DND-41 (cell line): ENCODE measurements at regions not wholly inside any gene's neighbourhood (a gene's known extent, or its start where the extent isn't known, plus 50 kb on each side); places are given as distances from the start of the nearest gene placed in this dataset.

Source experiments
- ATAC-seq: fragments of 200-7000 bp; cut with Tn5 transposase; 3 replicates; pipeline ENCODE4 v1.9.1; 2021; ENCODE audit warnings: low read depth; ENCODE audit not compliant: insufficient read depth
- DNase-seq: peaks from one replicate; pipeline ENCODE4 v3.0.0-alpha.2; 2020
- H2AFZ ChIP-seq: 2 replicates; pipeline ENCODE4 v1.6.0; 2012; ENCODE audit warnings: low read depth, low read length
- H3K27ac ChIP-seq: 2 replicates; pipeline ENCODE4 v1.5.1; 2012; ENCODE audit warnings: low read length, inconsistent platforms
- H3K27me3 ChIP-seq: fragments of 200-600 bp; sonication (generic); 2 replicates; pipeline ENCODE4 v1.6.0; 2012; ENCODE audit warnings: low read length, mild to moderate bottlenecking, inconsistent platforms; ENCODE audit not compliant: insufficient read depth, poor library complexity
- H3K36me3 ChIP-seq: 2 replicates; pipeline ENCODE4 v1.5.1; 2012; ENCODE audit warnings: low read length, inconsistent platforms; ENCODE audit not compliant: insufficient read depth
- H3K4me1 ChIP-seq: 2 replicates; pipeline ENCODE4 v1.5.1; 2012; ENCODE audit warnings: mild to moderate bottlenecking, low read length; ENCODE audit not compliant: insufficient read depth
- H3K4me2 ChIP-seq: 2 replicates; pipeline ENCODE4 v1.6.0; 2012; ENCODE audit warnings: mild to moderate bottlenecking, moderate library complexity, low read length, inconsistent platforms; ENCODE audit not compliant: insufficient read depth
- H3K4me3 ChIP-seq, 2 experiments: fragments of 200-600 bp in 1 of 2; shearing (Covaris generic) in 1 of 2; 2 replicates each; pipeline ENCODE4 v1.5.1; 2012 to 2016; ENCODE audit warnings: inconsistent platforms in 2 of 2, low read length in 2 of 2, mild to moderate bottlenecking in 2 of 2, low read depth in 1 of 2, moderate library complexity in 1 of 2
- H3K79me2 ChIP-seq: 2 replicates; pipeline ENCODE4 v1.6.0; 2012; ENCODE audit warnings: low read length, inconsistent platforms; ENCODE audit not compliant: insufficient read depth
- H3K9ac ChIP-seq: 2 replicates; pipeline ENCODE4 v1.6.0; 2012; ENCODE audit warnings: low read depth, mild to moderate bottlenecking, inconsistent platforms, low read length, moderate library complexity
- H3K9me3 ChIP-seq: 2 replicates; pipeline ENCODE4 v1.5.1; 2012; ENCODE audit warnings: low read length, moderate library complexity, mild to moderate bottlenecking, inconsistent platforms; ENCODE audit not compliant: insufficient read depth, severe bottlenecking
- H4K20me1 ChIP-seq: 2 replicates; pipeline ENCODE4 v1.6.0; 2012; ENCODE audit warnings: low read length; ENCODE audit not compliant: insufficient read depth
- CTCF ChIP-seq: IDR thresholded peaks from 2 replicates; pipeline ENCODE4 v1.5.1; 2012; ENCODE audit warnings: borderline replicate concordance, low read length, moderate library complexity, mild to moderate bottlenecking; ENCODE audit not compliant: poor library complexity, severe bottlenecking; ENCODE audit errors: extremely low read depth
- EZH2 ChIP-seq: IDR thresholded peaks from 3 replicates; pipeline ENCODE4 v1.6.1; 2012; ENCODE audit warnings: borderline replicate concordance, low read depth, mild to moderate bottlenecking, moderate library complexity, low read length, inconsistent platforms; ENCODE audit not compliant: severe bottlenecking

DNA sequence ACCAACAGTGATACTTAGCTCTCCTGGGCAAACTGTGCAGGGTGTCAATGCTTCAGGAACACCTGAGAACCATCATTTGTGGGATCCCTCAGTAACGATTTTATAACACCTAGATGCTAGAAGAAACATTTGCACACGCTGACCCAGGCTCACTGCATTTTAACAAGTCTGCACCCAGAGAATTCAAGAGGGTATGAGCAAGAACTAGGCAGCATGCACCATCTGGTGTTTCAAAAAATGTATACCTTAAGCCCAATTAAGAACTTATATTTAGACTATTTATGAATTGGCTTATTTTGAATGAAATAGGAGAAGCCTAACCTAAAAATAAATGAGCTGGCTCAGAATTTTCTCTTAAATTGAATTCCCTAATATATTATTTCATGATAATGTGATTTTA is 400.5 kb downstream of the GPATCH2 start:
- H3K27ac ChIP-seq, result no peak overlapping the region
- no peaks in the 10 kb centered on the region for H3K36me3 ChIP-seq
- no peak overlapping the region for H3K4me3 ChIP-seq
- H3K79me2 ChIP-seq, result no peaks in the 10 kb centered on the region
- H3K9ac ChIP-seq, result no peak overlapping the region
- DNase-seq (no peak), ATAC-seq (no peak)
- TF ChIP-seq CTCF (no peak), EZH2 (no peak)
- no peaks in the 10 kb centered on the region for H4K20me1 ChIP-seq
- H3K27me3 ChIP-seq, result no peaks in the 10 kb centered on the region
- H2AFZ ChIP-seq, result no peak overlapping the region
- H3K9me3 ChIP-seq, result no peaks in the 10 kb centered on the region
- H3K4me2 ChIP-seq, result no peak overlapping the region
- no peaks in the 10 kb centered on the region for H3K4me1 ChIP-seq

GRCh38 chr1:217228689-217229088 is 402.2 kb downstream of the GPATCH2 start:
- H2AFZ ChIP-seq, result no peak overlapping the region
- TF ChIP-seq CTCF, result no peak
- no peak for TF ChIP-seq EZH2
- DNase-seq, result no peak

DNA sequence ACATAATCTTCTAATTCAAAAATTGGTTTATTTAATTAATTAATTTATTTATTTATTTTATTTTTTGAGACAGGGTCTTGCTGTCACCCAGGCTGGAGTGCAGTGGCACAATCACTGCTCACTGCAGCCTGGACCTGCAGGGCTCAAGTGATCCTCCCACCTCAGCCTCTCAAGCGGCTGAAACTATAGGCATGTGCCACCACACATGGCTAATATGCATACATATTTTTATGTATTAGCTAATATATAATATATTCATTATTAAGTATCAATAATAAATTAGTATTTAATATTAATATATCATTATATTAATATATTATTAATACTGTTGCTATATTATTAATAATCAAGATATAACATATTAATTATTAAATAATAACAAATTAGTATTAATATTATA is 406.7 kb downstream of the GPATCH2 start:
- DNase-seq (no peak), ATAC-seq (no peak)
- Histone ChIP-seq H3K4me2 (no peak overlapping the region), H2AFZ (no peak overlapping the region), H3K9ac (no peak overlapping the region), H3K79me2 (no peaks in the 10 kb centered on the region), H3K4me1 (no peaks in the 10 kb centered on the region), H3K27me3 (no peaks in the 10 kb centered on the region), H3K9me3 (no peaks in the 10 kb centered on the region), H3K27ac (no peak overlapping the region), H3K4me3 (no peak overlapping the region), H3K36me3 (no peaks in the 10 kb centered on the region), H4K20me1 (no peaks in the 10 kb centered on the region)
- TF ChIP-seq CTCF (no peak), EZH2 (no peak)

More at GRCh38 chr1:217228689-217229088, 402.2 kb downstream of the GPATCH2 start:
- H3K9ac ChIP-seq, result no peak overlapping the region
- H4K20me1 ChIP-seq, result no peaks in the 10 kb centered on the region
- no peaks in the 10 kb centered on the region for H3K27me3 ChIP-seq
- no peaks in the 10 kb centered on the region for H3K9me3 ChIP-seq
- no peak overlapping the region for H3K4me3 ChIP-seq
- H3K4me1 ChIP-seq, result no peaks in the 10 kb centered on the region
- no peak for ATAC-seq
- H3K4me2 ChIP-seq, result no peak overlapping the region
- H3K36me3 ChIP-seq, result no peaks in the 10 kb centered on the region
- H3K79me2 ChIP-seq, result no peaks in the 10 kb centered on the region
- H3K27ac ChIP-seq, result no peak overlapping the region

DNA sequence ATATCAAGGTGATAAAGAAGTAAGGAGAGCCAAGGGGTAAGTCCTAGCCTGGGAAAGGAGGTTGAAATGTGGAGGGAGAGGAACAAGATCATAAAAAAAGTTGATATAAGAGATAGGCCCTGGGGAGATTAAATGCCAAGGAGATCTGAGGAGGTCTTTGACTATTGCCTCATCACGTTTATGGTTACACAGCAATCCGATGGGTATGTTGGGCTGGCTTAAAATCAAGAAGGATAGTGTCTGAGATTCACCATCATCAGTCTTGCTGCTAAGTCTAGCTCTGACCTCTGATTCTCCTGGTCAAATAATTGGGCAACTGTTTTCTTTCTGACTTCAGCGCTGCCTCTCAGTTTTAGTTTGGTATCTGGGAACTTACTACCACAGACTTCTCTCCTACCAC is 416.3 kb downstream of the GPATCH2 start:
- H3K9me3 ChIP-seq, result no peaks in the 10 kb centered on the region
- ATAC-seq (no peak), DNase-seq (no peak)
- H3K4me3 ChIP-seq, result no peak overlapping the region
- H3K36me3 ChIP-seq, result no peaks in the 10 kb centered on the region
- no peak overlapping the region for H2AFZ ChIP-seq
- TF ChIP-seq EZH2 (no peak), CTCF (no peak)
- H3K27me3 ChIP-seq, result no peaks in the 10 kb centered on the region
- no peak overlapping the region for H3K4me2 ChIP-seq
- no peaks in the 10 kb centered on the region for H3K4me1 ChIP-seq
- H4K20me1 ChIP-seq, result no peaks in the 10 kb centered on the region
- no peak overlapping the region for H3K9ac ChIP-seq
- H3K27ac ChIP-seq, result no peak overlapping the region
- no peaks in the 10 kb centered on the region for H3K79me2 ChIP-seq
